Neural progenitor cell (in vitro differentiated cells): ENCODE measurements at regions not wholly inside any gene's neighbourhood (a gene's known extent, or its start where the extent isn't known, plus 50 kb on each side); places are given as distances from the start of the nearest gene placed in this dataset.

Experiments
- CTCF ChIP-seq: fragments of 200-600 bp; sonication (generic); IDR thresholded peaks from 2 replicates; pipeline ENCODE4 v1.5.1; 2017; ENCODE audit warnings: antibody characterized with exemption, mild to moderate bottlenecking
- EZH2 ChIP-seq: fragments of 200-600 bp; sonication (generic); IDR thresholded peaks from 2 replicates; pipeline ENCODE4 v1.6.1; 2017; ENCODE audit warnings: antibody characterized with exemption, mild to moderate bottlenecking, moderate library complexity
- EZH2phosphoT487 ChIP-seq: fragments of 200-600 bp; sonication (generic); IDR thresholded peaks from 2 replicates; pipeline ENCODE4 v1.6.1; 2017; ENCODE audit warnings: antibody characterized with exemption

GRCh38 chr5:19044931-19045695 is 942.9 kb downstream of the CDH18 start:
- TF ChIP-seq CTCF: no peak
- no peak for TF ChIP-seq EZH2
- TF ChIP-seq EZH2phosphoT487: no peak
